HEK293 (cell line): ENCODE measurements at regions not wholly inside any gene's neighbourhood (a gene's known extent, or its start where the extent isn't known, plus 50 kb on each side); places are given as distances from the start of the nearest gene placed in this dataset.

Experiments
- CTCF ChIA-PET: fragments of 350-600 bp; formaldehyde crosslinking; extraction: SDS; loops from one replicate; lab custom pipeline; 2021; ENCODE audit warnings: antibody characterized with exemption; lab: Yijun Ruan, JAX
- POLR2A ChIA-PET: fragments of 300-600 bp; formaldehyde crosslinking; extraction: SDS; loops from one replicate; lab custom pipeline; 2020; ENCODE audit warnings: antibody characterized with exemption, inconsistent platforms; lab: Yijun Ruan, JAX
- H3K27ac ChIP-seq: fragments of 200-500 bp; sonication (Bioruptor generic); 2 replicates; pipeline ENCODE4 v1.5.1; 2014; ENCODE audit warnings: low read depth, low read length, control low read depth, inconsistent platforms; ENCODE audit errors: extremely low read depth
- H3K36me3 ChIP-seq, 2 experiments: fragments of 200-500 bp in 1 of 2; sonication (Bioruptor generic) in 1 of 2; 1 replicate in 1 of 2; 2 replicates in 1 of 2; pipeline ENCODE4 v1.5.1; 2014 to 2017; ENCODE audit warnings: inconsistent platforms in 2 of 2, low read length in 2 of 2; ENCODE audit not compliant: control insufficient read depth in 2 of 2, insufficient read depth in 1 of 2
- H3K4me1 ChIP-seq: fragments of 200-500 bp; sonication (Bioruptor generic); 2 replicates; pipeline ENCODE4 v1.5.1; 2014; ENCODE audit warnings: mild to moderate bottlenecking, low read length, inconsistent platforms; ENCODE audit not compliant: control insufficient read depth, insufficient read depth
- H3K4me3 ChIP-seq: 2 replicates; pipeline ENCODE4 v1.5.1; 2011; ENCODE audit warnings: low read depth, mild to moderate bottlenecking, control low read depth, low read length, moderate library complexity
- H3K9me3 ChIP-seq: fragments of 200-500 bp; sonication (Bioruptor generic); 2 replicates; pipeline ENCODE4 v1.5.1; 2014; ENCODE audit warnings: low read depth, low read length, inconsistent platforms; ENCODE audit not compliant: control insufficient read depth, insufficient read depth
- EGR2 ChIP-seq: fragments of 450-650 bp; formaldehyde crosslinking; IDR thresholded peaks from 2 replicates; pipeline ENCODE4 v1.5.1; 2016; ENCODE audit warnings: low read depth, missing biosample characterization, missing genetic modification characterization
- GFI1B ChIP-seq: fragments of 450-650 bp; formaldehyde crosslinking; IDR thresholded peaks from 2 replicates; pipeline ENCODE4 v1.5.1; 2016; ENCODE audit warnings: missing biosample characterization, missing genetic modification characterization
- KLF16 ChIP-seq: fragments of 450-650 bp; formaldehyde crosslinking; IDR thresholded peaks from 2 replicates; pipeline ENCODE4 v1.5.1; 2017; ENCODE audit warnings: missing biosample characterization, missing genetic modification characterization
- KLF9 ChIP-seq: fragments of 450-650 bp; formaldehyde crosslinking; IDR thresholded peaks from 2 replicates; pipeline ENCODE4 v1.5.1; 2016; ENCODE audit warnings: missing biosample characterization, missing genetic modification characterization, low read depth
- SALL2 ChIP-seq: fragments of 450-650 bp; formaldehyde crosslinking; IDR thresholded peaks from 2 replicates; pipeline ENCODE4 v1.5.0; 2017; ENCODE audit warnings: missing biosample characterization, mild to moderate bottlenecking, missing genetic modification characterization, borderline replicate concordance
- SCRT2 ChIP-seq: fragments of 450-650 bp; formaldehyde crosslinking; IDR thresholded peaks from 2 replicates; pipeline ENCODE4 v1.5.1; 2016; ENCODE audit warnings: missing biosample characterization, missing genetic modification characterization
- YY2 ChIP-seq: fragments of 450-650 bp; formaldehyde crosslinking; IDR thresholded peaks from 2 replicates; pipeline ENCODE4 v1.5.1; 2016; ENCODE audit warnings: missing biosample characterization, missing genetic modification characterization
- ZBTB8A ChIP-seq: fragments of 450-650 bp; formaldehyde crosslinking; IDR thresholded peaks from 2 replicates; pipeline ENCODE4 v1.5.1; 2016; ENCODE audit warnings: missing biosample characterization, missing genetic modification characterization
- ZFHX2 ChIP-seq: fragments of 450-650 bp; formaldehyde crosslinking; conservative IDR thresholded peaks from 2 replicates; pipeline ENCODE4 v1.5.1; 2016; ENCODE audit warnings: missing biosample characterization, missing genetic modification characterization
- ZFP69B ChIP-seq: fragments of 450-650 bp; formaldehyde crosslinking; IDR thresholded peaks from 2 replicates; pipeline ENCODE4 v1.5.1; 2016; ENCODE audit warnings: missing biosample characterization, missing genetic modification characterization
- ZNF221 ChIP-seq: fragments of 450-650 bp; formaldehyde crosslinking; IDR thresholded peaks from 2 replicates; pipeline ENCODE4 v1.5.1; 2017; ENCODE audit warnings: missing biosample characterization, missing genetic modification characterization, borderline replicate concordance
- ZNF266 ChIP-seq: fragments of 450-650 bp; formaldehyde crosslinking; IDR thresholded peaks from 2 replicates; pipeline ENCODE4 v1.5.1; 2016; ENCODE audit warnings: missing biosample characterization, missing genetic modification characterization, low read depth
- ZNF302 ChIP-seq: fragments of 450-650 bp; formaldehyde crosslinking; IDR thresholded peaks from 2 replicates; pipeline ENCODE4 v1.5.1; 2016; ENCODE audit warnings: missing biosample characterization, missing genetic modification characterization, low read depth
- ZNF530 ChIP-seq: fragments of 450-650 bp; formaldehyde crosslinking; IDR thresholded peaks from 2 replicates; pipeline ENCODE4 v1.5.1; 2016; ENCODE audit warnings: low read depth, missing biosample characterization, missing genetic modification characterization
- ZNF585B ChIP-seq: fragments of 450-650 bp; formaldehyde crosslinking; IDR thresholded peaks from 2 replicates; pipeline ENCODE4 v1.5.1; 2016; ENCODE audit warnings: missing biosample characterization, missing genetic modification characterization
- ZNF670 ChIP-seq: fragments of 450-650 bp; formaldehyde crosslinking; IDR thresholded peaks from 2 replicates; pipeline ENCODE4 v1.5.1; 2016; ENCODE audit warnings: missing biosample characterization, missing genetic modification characterization, low read depth
- TF ChIP-seq, protein P1 (sequence below): fragments of 450-650 bp; formaldehyde crosslinking; IDR thresholded peaks from 2 replicates; pipeline ENCODE4 v1.5.1; 2016; ENCODE audit warnings: missing biosample characterization, missing genetic modification characterization, borderline replicate concordance
- TF ChIP-seq, protein P2 (sequence below): fragments of 450-650 bp; formaldehyde crosslinking; IDR thresholded peaks from 2 replicates; pipeline ENCODE4 v1.5.1; 2016; ENCODE audit warnings: missing biosample characterization, missing genetic modification characterization
- TF ChIP-seq, protein P3 (sequence below): fragments of 450-650 bp; formaldehyde crosslinking; IDR thresholded peaks from 2 replicates; pipeline ENCODE4 v1.5.1; 2016; ENCODE audit warnings: missing biosample characterization, missing genetic modification characterization
- TF ChIP-seq, protein P4 (sequence below): fragments of 450-650 bp; formaldehyde crosslinking; IDR thresholded peaks from 2 replicates; pipeline ENCODE4 v1.5.1; 2016; ENCODE audit warnings: missing biosample characterization, missing genetic modification characterization
- TF ChIP-seq, protein P5 (sequence below): fragments of 450-650 bp; IDR thresholded peaks from 2 replicates; pipeline ENCODE4 v1.5.1; 2018; ENCODE audit warnings: missing biosample characterization, mild to moderate bottlenecking, missing genetic modification characterization

DNA sequence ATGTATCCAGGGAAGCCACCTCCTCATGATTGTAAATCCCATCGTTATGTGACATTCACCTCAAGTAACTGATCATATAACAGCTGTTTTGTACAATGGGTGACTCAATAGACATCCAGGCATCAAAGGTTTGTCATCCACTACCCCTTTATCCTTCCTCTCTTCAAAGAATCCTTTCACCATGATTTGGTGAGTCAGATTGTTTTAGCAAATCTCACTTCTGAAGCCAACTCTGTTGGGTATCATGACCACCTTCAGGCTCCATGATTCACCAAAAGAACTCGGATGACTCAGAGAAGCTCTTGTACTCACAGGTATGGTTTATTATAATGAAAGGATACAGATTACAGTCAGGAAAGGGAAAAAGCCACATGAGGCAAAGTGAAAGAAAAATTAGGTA, 132.1 kb downstream of the PWWP3B start:
- no peak for TF ChIP-seq GFI1B (tag by site-specific recombination)
- no peak for TF ChIP-seq KLF9 (tag by site-specific recombination)
- TF ChIP-seq KLF16 (tag by site-specific recombination): no peak
- TF ChIP-seq, protein P1, sequence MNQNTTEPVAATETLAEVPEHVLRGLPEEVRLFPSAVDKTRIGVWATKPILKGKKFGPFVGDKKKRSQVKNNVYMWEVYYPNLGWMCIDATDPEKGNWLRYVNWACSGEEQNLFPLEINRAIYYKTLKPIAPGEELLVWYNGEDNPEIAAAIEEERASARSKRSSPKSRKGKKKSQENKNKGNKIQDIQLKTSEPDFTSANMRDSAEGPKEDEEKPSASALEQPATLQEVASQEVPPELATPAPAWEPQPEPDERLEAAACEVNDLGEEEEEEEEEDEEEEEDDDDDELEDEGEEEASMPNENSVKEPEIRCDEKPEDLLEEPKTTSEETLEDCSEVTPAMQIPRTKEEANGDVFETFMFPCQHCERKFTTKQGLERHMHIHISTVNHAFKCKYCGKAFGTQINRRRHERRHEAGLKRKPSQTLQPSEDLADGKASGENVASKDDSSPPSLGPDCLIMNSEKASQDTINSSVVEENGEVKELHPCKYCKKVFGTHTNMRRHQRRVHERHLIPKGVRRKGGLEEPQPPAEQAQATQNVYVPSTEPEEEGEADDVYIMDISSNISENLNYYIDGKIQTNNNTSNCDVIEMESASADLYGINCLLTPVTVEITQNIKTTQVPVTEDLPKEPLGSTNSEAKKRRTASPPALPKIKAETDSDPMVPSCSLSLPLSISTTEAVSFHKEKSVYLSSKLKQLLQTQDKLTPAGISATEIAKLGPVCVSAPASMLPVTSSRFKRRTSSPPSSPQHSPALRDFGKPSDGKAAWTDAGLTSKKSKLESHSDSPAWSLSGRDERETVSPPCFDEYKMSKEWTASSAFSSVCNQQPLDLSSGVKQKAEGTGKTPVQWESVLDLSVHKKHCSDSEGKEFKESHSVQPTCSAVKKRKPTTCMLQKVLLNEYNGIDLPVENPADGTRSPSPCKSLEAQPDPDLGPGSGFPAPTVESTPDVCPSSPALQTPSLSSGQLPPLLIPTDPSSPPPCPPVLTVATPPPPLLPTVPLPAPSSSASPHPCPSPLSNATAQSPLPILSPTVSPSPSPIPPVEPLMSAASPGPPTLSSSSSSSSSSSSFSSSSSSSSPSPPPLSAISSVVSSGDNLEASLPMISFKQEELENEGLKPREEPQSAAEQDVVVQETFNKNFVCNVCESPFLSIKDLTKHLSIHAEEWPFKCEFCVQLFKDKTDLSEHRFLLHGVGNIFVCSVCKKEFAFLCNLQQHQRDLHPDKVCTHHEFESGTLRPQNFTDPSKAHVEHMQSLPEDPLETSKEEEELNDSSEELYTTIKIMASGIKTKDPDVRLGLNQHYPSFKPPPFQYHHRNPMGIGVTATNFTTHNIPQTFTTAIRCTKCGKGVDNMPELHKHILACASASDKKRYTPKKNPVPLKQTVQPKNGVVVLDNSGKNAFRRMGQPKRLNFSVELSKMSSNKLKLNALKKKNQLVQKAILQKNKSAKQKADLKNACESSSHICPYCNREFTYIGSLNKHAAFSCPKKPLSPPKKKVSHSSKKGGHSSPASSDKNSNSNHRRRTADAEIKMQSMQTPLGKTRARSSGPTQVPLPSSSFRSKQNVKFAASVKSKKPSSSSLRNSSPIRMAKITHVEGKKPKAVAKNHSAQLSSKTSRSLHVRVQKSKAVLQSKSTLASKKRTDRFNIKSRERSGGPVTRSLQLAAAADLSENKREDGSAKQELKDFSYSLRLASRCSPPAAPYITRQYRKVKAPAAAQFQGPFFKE: no peak
- TF ChIP-seq ZNF221 (tag by site-specific recombination): no peak
- TF ChIP-seq, protein P2, sequence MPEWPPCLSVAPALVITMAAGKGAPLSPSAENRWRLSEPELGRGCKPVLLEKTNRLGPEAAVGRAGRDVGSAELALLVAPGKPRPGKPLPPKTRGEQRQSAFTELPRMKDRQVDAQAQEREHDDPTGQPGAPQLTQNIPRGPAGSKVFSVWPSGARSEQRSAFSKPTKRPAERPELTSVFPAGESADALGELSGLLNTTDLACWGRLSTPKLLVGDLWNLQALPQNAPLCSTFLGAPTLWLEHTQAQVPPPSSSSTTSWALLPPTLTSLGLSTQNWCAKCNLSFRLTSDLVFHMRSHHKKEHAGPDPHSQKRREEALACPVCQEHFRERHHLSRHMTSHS (tag by site-specific recombination): no peak
- TF ChIP-seq, protein P3, sequence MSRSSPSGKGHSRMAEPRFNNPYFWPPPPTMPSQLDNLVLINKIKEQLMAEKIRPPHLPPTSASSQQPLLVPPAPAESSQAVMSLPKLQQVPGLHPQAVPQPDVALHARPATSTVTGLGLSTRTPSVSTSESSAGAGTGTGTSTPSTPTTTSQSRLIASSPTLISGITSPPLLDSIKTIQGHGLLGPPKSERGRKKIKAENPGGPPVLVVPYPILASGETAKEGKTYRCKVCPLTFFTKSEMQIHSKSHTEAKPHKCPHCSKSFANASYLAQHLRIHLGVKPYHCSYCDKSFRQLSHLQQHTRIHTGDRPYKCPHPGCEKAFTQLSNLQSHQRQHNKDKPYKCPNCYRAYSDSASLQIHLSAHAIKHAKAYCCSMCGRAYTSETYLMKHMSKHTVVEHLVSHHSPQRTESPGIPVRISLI: no peak
- no peak for TF ChIP-seq ZNF585B (tag by site-specific recombination)
- TF ChIP-seq, protein P4, sequence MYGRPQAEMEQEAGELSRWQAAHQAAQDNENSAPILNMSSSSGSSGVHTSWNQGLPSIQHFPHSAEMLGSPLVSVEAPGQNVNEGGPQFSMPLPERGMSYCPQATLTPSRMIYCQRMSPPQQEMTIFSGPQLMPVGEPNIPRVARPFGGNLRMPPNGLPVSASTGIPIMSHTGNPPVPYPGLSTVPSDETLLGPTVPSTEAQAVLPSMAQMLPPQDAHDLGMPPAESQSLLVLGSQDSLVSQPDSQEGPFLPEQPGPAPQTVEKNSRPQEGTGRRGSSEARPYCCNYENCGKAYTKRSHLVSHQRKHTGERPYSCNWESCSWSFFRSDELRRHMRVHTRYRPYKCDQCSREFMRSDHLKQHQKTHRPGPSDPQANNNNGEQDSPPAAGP (tag by site-specific recombination): no peak
- no peak for TF ChIP-seq ZNF670
- TF ChIP-seq EGR2 (tag by site-specific recombination): no peak
- no peak for TF ChIP-seq ZNF302
- no peak for TF ChIP-seq SCRT2 (tag by site-specific recombination)
- CTCF ChIA-PET: no interaction called here
- no peak overlapping the region for H3K27ac ChIP-seq

DNA sequence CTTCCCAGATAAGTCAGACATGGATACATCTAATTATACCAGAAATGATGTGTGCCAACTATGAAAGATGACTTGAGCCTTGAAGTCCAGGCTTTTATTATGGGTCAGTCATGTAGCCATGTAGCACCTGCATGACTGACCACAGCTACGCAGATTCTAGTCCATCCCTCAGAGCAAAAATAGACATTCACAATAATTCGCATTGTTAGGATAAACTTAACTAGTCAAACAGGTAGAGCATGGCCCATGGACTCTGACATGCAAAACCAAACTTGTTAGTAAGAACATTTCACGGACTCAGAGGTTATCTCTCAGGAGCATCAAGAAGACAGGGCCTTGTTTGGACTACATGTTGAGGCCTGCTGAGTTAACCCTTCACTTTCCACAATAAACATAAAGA, 132.6 kb downstream of the PWWP3B start:
- Histone ChIP-seq H3K4me1 (no peaks in the 10 kb centered on the region), H3K4me3 (no peak overlapping the region), H3K27ac (no peak overlapping the region), H3K9me3 (no peaks in the 10 kb centered on the region), H3K36me3 (no peaks in the 10 kb centered on the region)
- ChIA-PET CTCF (no interaction called here), POLR2A (no interaction called here)
- no peak for TF ChIP-seq ZFP69B
- TF ChIP-seq SALL2 (tag by site-specific recombination): no peak
- TF ChIP-seq, protein P5, sequence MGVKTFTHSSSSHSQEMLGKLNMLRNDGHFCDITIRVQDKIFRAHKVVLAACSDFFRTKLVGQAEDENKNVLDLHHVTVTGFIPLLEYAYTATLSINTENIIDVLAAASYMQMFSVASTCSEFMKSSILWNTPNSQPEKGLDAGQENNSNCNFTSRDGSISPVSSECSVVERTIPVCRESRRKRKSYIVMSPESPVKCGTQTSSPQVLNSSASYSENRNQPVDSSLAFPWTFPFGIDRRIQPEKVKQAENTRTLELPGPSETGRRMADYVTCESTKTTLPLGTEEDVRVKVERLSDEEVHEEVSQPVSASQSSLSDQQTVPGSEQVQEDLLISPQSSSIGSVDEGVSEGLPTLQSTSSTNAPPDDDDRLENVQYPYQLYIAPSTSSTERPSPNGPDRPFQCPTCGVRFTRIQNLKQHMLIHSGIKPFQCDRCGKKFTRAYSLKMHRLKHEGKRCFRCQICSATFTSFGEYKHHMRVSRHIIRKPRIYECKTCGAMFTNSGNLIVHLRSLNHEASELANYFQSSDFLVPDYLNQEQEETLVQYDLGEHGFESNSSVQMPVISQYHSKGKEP (tag by site-specific recombination): no peak
- no peak for TF ChIP-seq ZNF530 (tag by site-specific recombination)
- no peak for TF ChIP-seq YY2 (tag by site-specific recombination)
- TF ChIP-seq ZNF266: no peak
- TF ChIP-seq ZBTB8A (tag by site-specific recombination): no peak
- no peak for TF ChIP-seq ZFHX2 (tag by site-specific recombination)

More for the DNA sequence above, 132.1 kb downstream of the PWWP3B start:
- Histone ChIP-seq H3K4me3 (no peak overlapping the region), H3K4me1 (no peaks in the 10 kb centered on the region), H3K9me3 (no peaks in the 10 kb centered on the region), H3K36me3 (no peaks in the 10 kb centered on the region)
- POLR2A ChIA-PET: no interaction called here
